ENCODE measurements at regions not wholly inside any gene's neighbourhood (a gene's known extent, or its start where the extent isn't known, plus 50 kb on each side); places are given as distances from the start of the nearest gene placed in this dataset.
"Not testable (repeated sequence)": the region's sequence is repeated elsewhere in the genome, so short reads cannot be mapped to it uniquely, and the experiment has no call there.

GRCh38 chr13:53285896-53286430 lies 257.4 kb downstream of the OLFM4 start:
- H3K4me3 ChIP-seq (ENCODE audit: low read length) = no peak overlapping the region
- DNase-seq (ENCODE audit: low read depth) = peak; percentile 7
- no peak for TF ChIP-seq CTCF (conservative IDR thresholded peaks at IDR 0.05; ENCODE audit: low read depth, low read length)

GRCh38 chr13:53298396-53298795 lies 269.8 kb downstream of the OLFM4 start:
- no peak for DNase-seq (ENCODE audit: low read depth)
- no peak overlapping the region for H3K4me3 ChIP-seq (ENCODE audit: low read length)
- TF ChIP-seq CTCF (conservative IDR thresholded peaks at IDR 0.05; ENCODE audit: low read depth, low read length) = no peak

- DNase-seq (ENCODE audit: low read depth) = no peak
- TF ChIP-seq CTCF (conservative IDR thresholded peaks at IDR 0.05; ENCODE audit: low read depth, low read length) = no peak
- H3K4me3 ChIP-seq (ENCODE audit: low read length) = no peak overlapping the region
Measured at GRCh38 chr13:53301449-53301848, 272.8 kb downstream of the OLFM4 start.

GRCh38 chr13:53305419-53305818 lies 276.8 kb downstream of the OLFM4 start:
- DNase-seq (ENCODE audit: low read depth); H3K4me3 ChIP-seq (ENCODE audit: low read length): not testable (repeated sequence)

GRCh38 chr13:53310786-53311185 lies 282.2 kb downstream of the OLFM4 start:
- TF ChIP-seq CTCF (conservative IDR thresholded peaks at IDR 0.05; ENCODE audit: low read depth, low read length) = no peak
- H3K4me3 ChIP-seq (ENCODE audit: low read length) = no peak overlapping the region
- no peak for DNase-seq (ENCODE audit: low read depth)

- H3K4me3 ChIP-seq (ENCODE audit: low read length) = no peak overlapping the region
- no peak for TF ChIP-seq CTCF (conservative IDR thresholded peaks at IDR 0.05; ENCODE audit: low read depth, low read length)
- DNase-seq (ENCODE audit: low read depth) = peak; percentile 6
Measured at GRCh38 chr13:53311561-53311960, 282.9 kb downstream of the OLFM4 start.

- DNase-seq (ENCODE audit: low read depth) = no peak
- no peak overlapping the region for H3K4me3 ChIP-seq (ENCODE audit: low read length)
- TF ChIP-seq CTCF (conservative IDR thresholded peaks at IDR 0.05; ENCODE audit: low read depth, low read length) = no peak
Measured at GRCh38 chr13:53321296-53321801, 292.7 kb downstream of the OLFM4 start.

All from retinal pigment epithelial cell (primary cell).